Trophoblast cell (in vitro differentiated cells and primary cell): ENCODE measurements at regions not wholly inside any gene's neighbourhood (a gene's known extent, or its start where the extent isn't known, plus 50 kb on each side); places are given as distances from the start of the nearest gene placed in this dataset.

Source experiments
- DNase-seq, 2 donors: peaks; one replicate each; pipeline ENCODE4 v3.0.0-alpha.2; 2016
- H2AFZ ChIP-seq: 2 replicates; pipeline ENCODE4 v1.6.1; 2013; ENCODE audit warnings: low read length, moderate library complexity, mild to moderate bottlenecking; ENCODE audit not compliant: insufficient read depth, poor library complexity
- H2AK5ac ChIP-seq: 2 replicates; pipeline ENCODE4 v1.6.1; 2013; ENCODE audit warnings: mild to moderate bottlenecking, low read length
- H2BK120ac ChIP-seq: 2 replicates; pipeline ENCODE4 v1.6.1; 2013; ENCODE audit warnings: low read length, mild to moderate bottlenecking, moderate library complexity; ENCODE audit not compliant: insufficient read depth, poor library complexity
- H2BK12ac ChIP-seq: 2 replicates; pipeline ENCODE4 v1.6.1; 2013; ENCODE audit warnings: mild to moderate bottlenecking, low read length, moderate library complexity
- H2BK5ac ChIP-seq: 2 replicates; pipeline ENCODE4 v1.6.1; 2013; ENCODE audit warnings: low read length, low read depth, moderate library complexity, mild to moderate bottlenecking; ENCODE audit not compliant: poor library complexity
- H3K14ac ChIP-seq: 2 replicates; pipeline ENCODE4 v1.6.1; 2013; ENCODE audit warnings: mild to moderate bottlenecking, low read length
- H3K18ac ChIP-seq: 2 replicates; pipeline ENCODE4 v1.6.1; 2013; ENCODE audit warnings: mild to moderate bottlenecking, low read length
- H3K23ac ChIP-seq: 2 replicates; pipeline ENCODE4 v1.6.1; 2013; ENCODE audit warnings: low read length
- H3K27ac ChIP-seq: 2 replicates; pipeline ENCODE4 v1.5.1; 2013; ENCODE audit warnings: low read depth, mild to moderate bottlenecking, inconsistent platforms, low read length, moderate library complexity
- H3K27me3 ChIP-seq: 2 replicates; pipeline ENCODE4 v1.6.1; 2013; ENCODE audit warnings: inconsistent platforms, mild to moderate bottlenecking, low read length, moderate library complexity; ENCODE audit not compliant: insufficient read depth
- H3K36me3 ChIP-seq, 2 experiments: 1 replicate in 1 of 2; 2 replicates in 1 of 2; pipeline ENCODE4 v1.6.1; 2013; ENCODE audit warnings: low read length in 2 of 2, mild to moderate bottlenecking in 2 of 2, moderate library complexity in 1 of 2; ENCODE audit not compliant: insufficient read depth in 2 of 2, control insufficient read depth in 1 of 2
- H3K4ac ChIP-seq: 2 replicates; pipeline ENCODE4 v1.6.1; 2013; ENCODE audit warnings: low read depth, mild to moderate bottlenecking, low read length, moderate library complexity
- H3K4me1 ChIP-seq, 2 experiments: 1 replicate in 1 of 2; 2 replicates in 1 of 2; pipeline ENCODE4 v1.6.1; 2013; ENCODE audit warnings: low read length in 2 of 2, mild to moderate bottlenecking in 2 of 2, moderate library complexity in 1 of 2; ENCODE audit not compliant: insufficient read depth in 2 of 2, control insufficient read depth in 1 of 2
- H3K4me2 ChIP-seq: 2 replicates; pipeline ENCODE4 v1.6.1; 2013; ENCODE audit warnings: inconsistent platforms, mild to moderate bottlenecking, low read length, moderate library complexity
- H3K4me3 ChIP-seq: 2 replicates; pipeline ENCODE4 v1.5.1; 2013; ENCODE audit warnings: mild to moderate bottlenecking, low read depth, low read length, inconsistent platforms
- H3K79me1 ChIP-seq: one replicate; pipeline ENCODE4 v1.6.1; 2013; ENCODE audit warnings: low read length
- H3K79me2 ChIP-seq: 2 replicates; pipeline ENCODE4 v1.6.1; 2013; ENCODE audit warnings: low read length, mild to moderate bottlenecking; ENCODE audit not compliant: control insufficient read depth, insufficient read depth, poor library complexity
- H3K9ac ChIP-seq: 2 replicates; pipeline ENCODE4 v1.6.1; 2013; ENCODE audit warnings: mild to moderate bottlenecking, low read length
- H3K9me3 ChIP-seq: 2 replicates; pipeline ENCODE4 v1.6.1; 2013; ENCODE audit warnings: low read depth, mild to moderate bottlenecking, control low read depth, inconsistent platforms, low read length; ENCODE audit not compliant: insufficient read depth
- H4K12ac ChIP-seq: 2 replicates; pipeline ENCODE4 v1.6.1; 2013; ENCODE audit warnings: low read depth, mild to moderate bottlenecking, low read length, moderate library complexity
- H4K8ac ChIP-seq: 2 replicates; pipeline ENCODE4 v1.6.1; 2013; ENCODE audit warnings: low read depth, mild to moderate bottlenecking, low read length, moderate library complexity
- H4K91ac ChIP-seq: one replicate; pipeline ENCODE4 v1.6.1; 2013; ENCODE audit warnings: low read depth, mild to moderate bottlenecking, low read length, moderate library complexity
- WGBS: extraction: QIAGEN DNeasy Blood & Tissue Kit; methylation state at CpG from one replicate; pipeline ENCODE4 v1.1.7; 2013; ENCODE audit warnings: missing lambda C conversion rate; ENCODE audit not compliant: insufficient read length, insufficient coverage; ENCODE audit errors: extremely low coverage; 5-methylcytosine and 5-hydroxymethylcytosine counted together

GRCh38 chr5:58346041-58346440, 113.8 kb downstream of the PLK2 start:
- Histone ChIP-seq H3K27ac (no peak overlapping the region), H3K79me2 (no peaks in the 10 kb centered on the region), H3K4me2 (no peak overlapping the region), H2AK5ac (no peak overlapping the region), H2BK120ac (no peak overlapping the region), H3K4me3 (no peak overlapping the region), H2BK5ac (peak overlapping the region; percentile 13), H2AFZ (no peak overlapping the region), H3K27me3 (no peaks in the 10 kb centered on the region), H4K8ac (peak overlapping the region; percentile 28), H3K18ac (no peak overlapping the region), H3K9me3 (no peaks in the 10 kb centered on the region), H3K4me1 (peaks cover 0 to 4% of the 10 kb centered on the region in 2 experiments), H3K14ac (no peak overlapping the region), H3K4ac (no peak overlapping the region), H2BK12ac (no peak overlapping the region), H3K23ac (peak overlapping the region; percentile 61), H3K79me1 (no peaks in the 10 kb centered on the region), H3K36me3 (no peaks in the 10 kb centered on the region), H3K9ac (no peak overlapping the region), H4K91ac (no peak overlapping the region), H4K12ac (no peak overlapping the region)
- peak in 1 of 2 donors; percentile 39 for DNase-seq
- no CpG with 5 or more reads among the region's 4 CpGs for WGBS

DNA sequence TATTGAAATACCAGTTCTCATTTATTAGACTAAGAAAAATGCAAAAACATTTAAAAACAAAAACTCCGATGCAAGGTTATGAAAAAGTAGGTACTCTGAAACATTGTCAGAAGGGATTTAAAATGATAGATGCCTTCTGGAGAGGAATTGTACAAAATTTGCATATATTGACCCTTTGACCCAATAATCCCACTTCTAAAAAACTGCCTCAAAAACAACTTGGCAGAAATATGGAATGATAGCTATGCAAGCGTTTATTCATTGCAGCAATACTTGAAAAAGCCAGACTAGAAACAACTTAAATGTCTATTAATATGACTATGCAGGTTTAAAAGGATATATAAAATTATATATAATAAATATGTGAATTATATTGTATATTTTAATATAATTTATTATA, 118.4 kb downstream of the PLK2 start:
- Histone ChIP-seq H4K8ac (no peak overlapping the region), H3K4me3 (no peak overlapping the region), H3K27ac (no peak overlapping the region), H3K79me2 (no peaks in the 10 kb centered on the region), H2AK5ac (no peak overlapping the region), H2AFZ (no peak overlapping the region), H3K9ac (no peak overlapping the region), H3K14ac (no peak overlapping the region), H3K27me3 (no peaks in the 10 kb centered on the region), H2BK12ac (no peak overlapping the region), H3K4me1 (no peaks in the 10 kb centered on the region), H4K12ac (no peak overlapping the region), H3K36me3 (no peaks in the 10 kb centered on the region), H2BK120ac (no peak overlapping the region), H2BK5ac (no peak overlapping the region), H3K18ac (no peak overlapping the region), H3K9me3 (no peaks in the 10 kb centered on the region), H3K23ac (no peak overlapping the region), H4K91ac (no peak overlapping the region), H3K4me2 (no peak overlapping the region), H3K79me1 (no peaks in the 10 kb centered on the region), H3K4ac (no peak overlapping the region)
- DNase-seq = no peak
- no CpG with 5 or more reads among the region's 2 CpGs for WGBS

- Histone ChIP-seq H3K27me3 (no peaks in the 10 kb centered on the region), H2BK120ac (no peak overlapping the region), H3K4me2 (no peak overlapping the region), H3K9ac (no peak overlapping the region), H4K8ac (no peak overlapping the region), H3K27ac (no peak overlapping the region), H3K18ac (no peak overlapping the region), H3K9me3 (no peaks in the 10 kb centered on the region), H2BK5ac (no peak overlapping the region), H3K4me3 (no peak overlapping the region), H3K36me3 (no peaks in the 10 kb centered on the region), H3K23ac (no peak overlapping the region), H3K4me1 (no peaks in the 10 kb centered on the region), H2AFZ (no peak overlapping the region), H2BK12ac (no peak overlapping the region), H2AK5ac (no peak overlapping the region), H3K14ac (no peak overlapping the region), H4K12ac (no peak overlapping the region), H3K79me2 (no peaks in the 10 kb centered on the region), H4K91ac (no peak overlapping the region), H3K4ac (no peak overlapping the region), H3K79me1 (no peaks in the 10 kb centered on the region)
- DNase-seq = peak in 1 of 2 donors; percentile 19
Measured at GRCh38 chr5:58335518-58335917, 124.4 kb downstream of the PLK2 start.

GRCh38 chr5:58334035-58334434, 125.9 kb downstream of the PLK2 start:
- H3K18ac ChIP-seq = no peak overlapping the region
- no peaks in the 10 kb centered on the region for H3K79me2 ChIP-seq
- H3K9ac ChIP-seq = no peak overlapping the region
- H3K14ac ChIP-seq = no peak overlapping the region
- H3K4me1 ChIP-seq = no peaks in the 10 kb centered on the region
- H3K27me3 ChIP-seq = no peaks in the 10 kb centered on the region
- no peak overlapping the region for H4K91ac ChIP-seq
- no peak overlapping the region for H3K4ac ChIP-seq
- no peak for DNase-seq
- no peak overlapping the region for H2BK12ac ChIP-seq
- H3K36me3 ChIP-seq = no peaks in the 10 kb centered on the region
- H4K12ac ChIP-seq = no peak overlapping the region
- H2BK5ac ChIP-seq = no peak overlapping the region
- no peak overlapping the region for H4K8ac ChIP-seq
- H3K79me1 ChIP-seq = no peaks in the 10 kb centered on the region
- no peaks in the 10 kb centered on the region for H3K9me3 ChIP-seq
- no peak overlapping the region for H3K23ac ChIP-seq
- H2BK120ac ChIP-seq = no peak overlapping the region
- no peak overlapping the region for H2AK5ac ChIP-seq
- no peak overlapping the region for H2AFZ ChIP-seq
- H3K27ac ChIP-seq = no peak overlapping the region
- no peak overlapping the region for H3K4me3 ChIP-seq
- no peak overlapping the region for H3K4me2 ChIP-seq

- Histone ChIP-seq H3K14ac (no peak overlapping the region), H4K91ac (no peak overlapping the region), H2BK120ac (no peak overlapping the region), H3K23ac (no peak overlapping the region), H3K27me3 (no peaks in the 10 kb centered on the region), H3K18ac (no peak overlapping the region), H3K79me2 (no peaks in the 10 kb centered on the region), H3K79me1 (no peaks in the 10 kb centered on the region), H2AFZ (no peak overlapping the region), H3K36me3 (no peaks in the 10 kb centered on the region), H4K12ac (no peak overlapping the region), H3K9me3 (no peaks in the 10 kb centered on the region), H3K9ac (no peak overlapping the region), H3K4me2 (no peak overlapping the region), H2AK5ac (no peak overlapping the region), H2BK5ac (no peak overlapping the region), H3K4ac (no peak overlapping the region), H4K8ac (no peak overlapping the region), H2BK12ac (no peak overlapping the region), H3K27ac (no peak overlapping the region), H3K4me1 (no peaks in the 10 kb centered on the region), H3K4me3 (no peak overlapping the region)
- DNase-seq = no peak
- WGBS = no CpG with 5 or more reads among the region's 2 CpGs
Measured at GRCh38 chr5:58330781-58331180, 129.1 kb downstream of the PLK2 start.
